ENCODE measurements at regions not wholly inside any gene's neighbourhood (a gene's known extent, or its start where the extent isn't known, plus 50 kb on each side); places are given as distances from the start of the nearest gene placed in this dataset.

- TF ChIP-seq CTCF (IDR thresholded peaks at IDR 0.05), result no peak
- no peak for TF ChIP-seq POLR2AphosphoS5 (IDR thresholded peaks at IDR 0.05)
These were observed 52.1 kb upstream of the ATP11B start for GRCh38 chr3:182741214-182741613.

Data from prostate gland (tissue), 2 donors.